ENCODE measurements at regions not wholly inside any gene's neighbourhood (a gene's known extent, or its start where the extent isn't known, plus 50 kb on each side); places are given as distances from the start of the nearest gene placed in this dataset.

DNA sequence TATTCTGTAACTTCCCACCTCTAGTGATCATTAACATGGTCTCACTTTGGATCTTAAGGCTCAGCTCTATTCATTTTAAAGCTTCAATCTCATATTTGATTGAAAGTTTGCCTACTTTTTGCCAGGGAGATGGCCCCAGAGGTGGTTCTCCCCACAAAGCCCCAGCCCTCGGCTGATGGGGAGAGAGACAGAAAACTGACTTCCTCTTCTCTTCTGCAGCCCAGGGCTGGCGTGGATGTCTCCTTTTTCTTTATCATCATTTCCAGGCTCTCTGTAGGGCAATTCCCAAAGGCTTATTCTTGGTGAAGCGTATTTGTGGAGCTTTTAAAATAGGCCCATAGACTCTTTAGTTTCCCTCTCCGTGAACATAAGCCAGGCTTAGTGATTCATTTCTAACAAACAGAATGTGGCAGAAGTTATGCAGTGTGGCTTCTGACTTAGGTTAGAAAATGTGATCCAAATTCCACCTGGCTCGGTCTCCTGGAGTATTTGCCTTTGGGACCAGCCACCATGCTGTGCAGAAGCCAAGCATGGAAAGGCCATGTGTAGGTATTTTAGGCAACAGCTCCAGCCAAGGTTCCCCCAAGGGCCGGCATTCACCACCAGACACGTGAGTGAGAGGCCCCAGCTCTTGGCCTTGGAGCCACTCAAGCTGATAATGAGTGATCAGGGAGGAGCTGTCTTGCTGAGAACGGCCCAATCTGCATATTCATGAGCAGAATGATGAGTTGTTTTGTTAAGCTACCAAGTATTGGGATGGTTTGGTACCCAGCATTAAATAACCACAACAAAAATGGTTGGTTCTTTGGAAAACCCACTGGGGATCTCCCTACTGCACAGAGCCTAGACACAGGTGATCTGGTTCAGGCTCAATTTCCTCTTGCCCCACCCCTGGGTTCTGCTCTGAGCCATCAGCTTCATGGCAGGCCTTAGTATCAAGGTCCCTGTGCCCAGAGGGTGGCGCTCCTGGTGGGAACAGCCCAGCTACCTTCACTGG, 353.2 kb upstream of the PROK2 start:
- TF ChIP-seq, protein P1, sequence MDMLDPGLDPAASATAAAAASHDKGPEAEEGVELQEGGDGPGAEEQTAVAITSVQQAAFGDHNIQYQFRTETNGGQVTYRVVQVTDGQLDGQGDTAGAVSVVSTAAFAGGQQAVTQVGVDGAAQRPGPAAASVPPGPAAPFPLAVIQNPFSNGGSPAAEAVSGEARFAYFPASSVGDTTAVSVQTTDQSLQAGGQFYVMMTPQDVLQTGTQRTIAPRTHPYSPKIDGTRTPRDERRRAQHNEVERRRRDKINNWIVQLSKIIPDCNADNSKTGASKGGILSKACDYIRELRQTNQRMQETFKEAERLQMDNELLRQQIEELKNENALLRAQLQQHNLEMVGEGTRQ (IDR thresholded peaks at IDR 0.05; ENCODE audit: borderline replicate concordance, low read depth, low read length) = no peak
- TF ChIP-seq YY1 (IDR thresholded peaks at IDR 0.05; ENCODE audit: low read depth) = no peak
- TF ChIP-seq CTCF (IDR thresholded peaks at IDR 0.05) = no peak
- no peak for TF ChIP-seq USF1 (IDR thresholded peaks at IDR 0.05; ENCODE audit: borderline replicate concordance, low read depth)
